ENCODE measurements at regions not wholly inside any gene's neighbourhood (a gene's known extent, or its start where the extent isn't known, plus 50 kb on each side); places are given as distances from the start of the nearest gene placed in this dataset.

DNA sequence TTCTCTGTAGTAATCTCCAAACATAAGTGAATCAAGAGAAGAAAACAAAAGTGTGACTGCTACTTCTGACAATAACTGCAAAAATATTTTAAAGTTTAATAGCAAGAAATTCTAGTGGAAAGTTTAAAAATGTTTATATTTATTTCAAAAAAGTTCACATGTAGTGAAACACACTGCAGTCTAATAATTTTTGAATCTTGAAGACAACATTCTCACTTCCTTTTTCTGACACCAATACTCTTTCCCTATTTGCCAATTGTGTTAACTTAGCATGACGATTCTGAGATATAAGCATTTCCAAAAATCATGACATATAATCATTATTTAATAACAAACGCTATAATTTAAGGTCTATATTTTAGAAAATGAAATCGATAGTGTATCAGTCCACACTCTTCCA lies 429.1 kb upstream of the PKDCC start:
- TF ChIP-seq, protein P1, sequence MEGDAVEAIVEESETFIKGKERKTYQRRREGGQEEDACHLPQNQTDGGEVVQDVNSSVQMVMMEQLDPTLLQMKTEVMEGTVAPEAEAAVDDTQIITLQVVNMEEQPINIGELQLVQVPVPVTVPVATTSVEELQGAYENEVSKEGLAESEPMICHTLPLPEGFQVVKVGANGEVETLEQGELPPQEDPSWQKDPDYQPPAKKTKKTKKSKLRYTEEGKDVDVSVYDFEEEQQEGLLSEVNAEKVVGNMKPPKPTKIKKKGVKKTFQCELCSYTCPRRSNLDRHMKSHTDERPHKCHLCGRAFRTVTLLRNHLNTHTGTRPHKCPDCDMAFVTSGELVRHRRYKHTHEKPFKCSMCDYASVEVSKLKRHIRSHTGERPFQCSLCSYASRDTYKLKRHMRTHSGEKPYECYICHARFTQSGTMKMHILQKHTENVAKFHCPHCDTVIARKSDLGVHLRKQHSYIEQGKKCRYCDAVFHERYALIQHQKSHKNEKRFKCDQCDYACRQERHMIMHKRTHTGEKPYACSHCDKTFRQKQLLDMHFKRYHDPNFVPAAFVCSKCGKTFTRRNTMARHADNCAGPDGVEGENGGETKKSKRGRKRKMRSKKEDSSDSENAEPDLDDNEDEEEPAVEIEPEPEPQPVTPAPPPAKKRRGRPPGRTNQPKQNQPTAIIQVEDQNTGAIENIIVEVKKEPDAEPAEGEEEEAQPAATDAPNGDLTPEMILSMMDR (IDR thresholded peaks at IDR 0.05 in 8 of 11, conservative IDR thresholded peaks at IDR 0.05 in 3 of 11): no peak
- TF ChIP-seq POLR2A (IDR thresholded peaks at IDR 0.05): no peak
